HepG2 (cell line): ENCODE measurements at regions not wholly inside any gene's neighbourhood (a gene's known extent, or its start where the extent isn't known, plus 50 kb on each side); places are given as distances from the start of the nearest gene placed in this dataset.

Source experiments
- EZH2 ChIP-seq: conservative IDR thresholded peaks from 2 replicates; pipeline ENCODE4 v1.6.1; 2012; ENCODE audit warnings: mild to moderate bottlenecking, low read depth, low read length, moderate library complexity
- FOXP1 ChIP-seq, 2 experiments: fragments of 450-650 bp in 1 of 2; IDR thresholded peaks; 2 replicates each; pipeline ENCODE4 v1.6.1; 2017 to 2018; ENCODE audit warnings: antibody characterized with exemption in 1 of 2
- HNF4A ChIP-seq: sonication (generic); formaldehyde crosslinking; IDR thresholded peaks from 2 replicates; pipeline ENCODE4 v1.4.0; 2020; ENCODE audit warnings: missing genetic modification reagents
- MAFK ChIP-seq, 2 experiments: IDR thresholded peaks in 1 of 2; conservative IDR thresholded peaks in 1 of 2; 2 replicates each; pipeline ENCODE4 v1.6.1; 2011; ENCODE audit warnings: improper control_type of control experiment in 2 of 2, low read length in 2 of 2
- MEIS2 ChIP-seq: sonication (generic); formaldehyde crosslinking; IDR thresholded peaks from 2 replicates; pipeline ENCODE4 v1.9.0; 2021; ENCODE audit warnings: mild to moderate bottlenecking, missing genetic modification reagents
- NCOR1 ChIP-seq: fragments of 200-600 bp; sonication (generic); IDR thresholded peaks from 2 replicates; pipeline ENCODE4 v1.7.0; 2017; ENCODE audit warnings: antibody characterized with exemption, low read length, borderline replicate concordance
- NFATC3 ChIP-seq: sonication (generic); formaldehyde crosslinking; IDR thresholded peaks from 2 replicates; pipeline ENCODE4 v1.5.1; 2020; ENCODE audit warnings: mild to moderate bottlenecking, missing genetic modification reagents
- RORA ChIP-seq: sonication (generic); formaldehyde crosslinking; IDR thresholded peaks from 2 replicates; pipeline ENCODE4 v1.5.0; 2020; ENCODE audit warnings: mild to moderate bottlenecking, missing genetic modification reagents, moderate library complexity
- TBX3 ChIP-seq: fragments of 450-650 bp; IDR thresholded peaks from 2 replicates; pipeline ENCODE4 v1.6.1; 2017; ENCODE audit warnings: antibody characterized with exemption, mild to moderate bottlenecking, inconsistent platforms, borderline replicate concordance
- U2AF2 ChIP-seq: fragments of 200-400 bp; formaldehyde crosslinking; IDR thresholded peaks from 2 replicates; pipeline ENCODE4 v1.6.1; 2017; ENCODE audit warnings: low read depth, mild to moderate bottlenecking, low read length
- ZEB1 ChIP-seq: IDR thresholded peaks from 2 replicates; pipeline ENCODE4 v1.6.1; 2012; ENCODE audit warnings: mild to moderate bottlenecking, low read depth, inconsistent platforms; ENCODE audit not compliant: insufficient replicate concordance
- ZNF12 ChIP-seq: sonication (generic); formaldehyde crosslinking; IDR thresholded peaks from 2 replicates; pipeline ENCODE4 v1.5.0; 2020; ENCODE audit warnings: missing genetic modification reagents
- ZNF124 ChIP-seq: sonication (generic); formaldehyde crosslinking; IDR thresholded peaks from 2 replicates; pipeline ENCODE4 v1.4.0; 2020; ENCODE audit warnings: missing genetic modification reagents
- ZNF563 ChIP-seq: sonication (generic); formaldehyde crosslinking; IDR thresholded peaks from 2 replicates; pipeline ENCODE4 v1.8.0; 2022; ENCODE audit warnings: mild to moderate bottlenecking, moderate library complexity, missing genetic modification reagents
- ZNF766 ChIP-seq: sonication (generic); formaldehyde crosslinking; IDR thresholded peaks from 2 replicates; pipeline ENCODE4 v1.5.0; 2020; ENCODE audit warnings: missing genetic modification reagents, borderline replicate concordance
- TF ChIP-seq, protein P1 (sequence below): sonication (generic); formaldehyde crosslinking; IDR thresholded peaks from 2 replicates; pipeline ENCODE4 v1.4.0; 2020; ENCODE audit warnings: mild to moderate bottlenecking, missing genetic modification reagents
- TF ChIP-seq, protein P2 (sequence below), 2 experiments: sonication (generic) in 1 of 2; formaldehyde crosslinking in 1 of 2; IDR thresholded peaks; 2 replicates each; pipeline versions ENCODE4 v1.6.1 to v1.9.0; 2014 to 2022; ENCODE audit warnings: antibody characterized with exemption in 1 of 2, borderline replicate concordance in 1 of 2, inconsistent platforms in 1 of 2, low read depth in 1 of 2, missing genetic modification reagents in 1 of 2
- TF ChIP-seq, protein P3 (sequence below): sonication (generic); formaldehyde crosslinking; IDR thresholded peaks from 2 replicates; pipeline ENCODE4 v1.4.0; 2020; ENCODE audit warnings: missing genetic modification reagents
- TF ChIP-seq, protein P4 (sequence below): sonication (generic); formaldehyde crosslinking; IDR thresholded peaks from 2 replicates; pipeline ENCODE4 v1.5.0; 2020; ENCODE audit warnings: missing genetic modification reagents, mild to moderate bottlenecking, borderline replicate concordance
- TF ChIP-seq, protein P5 (sequence below): sonication (generic); formaldehyde crosslinking; IDR thresholded peaks from 2 replicates; pipeline ENCODE4 v1.4.0; 2020; ENCODE audit warnings: missing genetic modification reagents

DNA sequence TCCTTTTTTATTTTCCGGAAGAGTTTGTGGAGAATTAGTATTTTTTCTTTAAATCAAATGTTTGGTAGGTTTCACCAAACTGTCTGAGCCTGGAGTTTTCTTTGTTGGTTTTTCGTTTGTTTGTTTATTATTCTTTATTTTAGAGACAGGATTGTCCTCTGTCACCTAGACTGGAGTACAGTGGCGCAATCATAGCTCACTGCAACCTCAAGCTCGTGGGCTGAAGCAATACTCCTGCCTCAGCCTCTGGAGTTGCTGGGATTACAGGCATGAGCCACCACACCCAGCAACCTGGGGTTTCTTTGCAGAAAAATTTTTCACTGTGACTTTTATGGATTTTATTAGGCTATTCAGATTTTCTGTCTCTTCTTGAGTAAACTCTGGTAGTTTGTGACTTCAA, 120.2 kb upstream of the LOC128125822 start (continued):
- TF ChIP-seq, protein P1, sequence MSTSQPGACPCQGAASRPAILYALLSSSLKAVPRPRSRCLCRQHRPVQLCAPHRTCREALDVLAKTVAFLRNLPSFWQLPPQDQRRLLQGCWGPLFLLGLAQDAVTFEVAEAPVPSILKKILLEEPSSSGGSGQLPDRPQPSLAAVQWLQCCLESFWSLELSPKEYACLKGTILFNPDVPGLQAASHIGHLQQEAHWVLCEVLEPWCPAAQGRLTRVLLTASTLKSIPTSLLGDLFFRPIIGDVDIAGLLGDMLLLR, result no peak
- peak; percentile 73; the same call in 1 of the 2 replicates for TF ChIP-seq ZNF766 (CRISPR knock-in tag)
- TF ChIP-seq, protein P2, sequence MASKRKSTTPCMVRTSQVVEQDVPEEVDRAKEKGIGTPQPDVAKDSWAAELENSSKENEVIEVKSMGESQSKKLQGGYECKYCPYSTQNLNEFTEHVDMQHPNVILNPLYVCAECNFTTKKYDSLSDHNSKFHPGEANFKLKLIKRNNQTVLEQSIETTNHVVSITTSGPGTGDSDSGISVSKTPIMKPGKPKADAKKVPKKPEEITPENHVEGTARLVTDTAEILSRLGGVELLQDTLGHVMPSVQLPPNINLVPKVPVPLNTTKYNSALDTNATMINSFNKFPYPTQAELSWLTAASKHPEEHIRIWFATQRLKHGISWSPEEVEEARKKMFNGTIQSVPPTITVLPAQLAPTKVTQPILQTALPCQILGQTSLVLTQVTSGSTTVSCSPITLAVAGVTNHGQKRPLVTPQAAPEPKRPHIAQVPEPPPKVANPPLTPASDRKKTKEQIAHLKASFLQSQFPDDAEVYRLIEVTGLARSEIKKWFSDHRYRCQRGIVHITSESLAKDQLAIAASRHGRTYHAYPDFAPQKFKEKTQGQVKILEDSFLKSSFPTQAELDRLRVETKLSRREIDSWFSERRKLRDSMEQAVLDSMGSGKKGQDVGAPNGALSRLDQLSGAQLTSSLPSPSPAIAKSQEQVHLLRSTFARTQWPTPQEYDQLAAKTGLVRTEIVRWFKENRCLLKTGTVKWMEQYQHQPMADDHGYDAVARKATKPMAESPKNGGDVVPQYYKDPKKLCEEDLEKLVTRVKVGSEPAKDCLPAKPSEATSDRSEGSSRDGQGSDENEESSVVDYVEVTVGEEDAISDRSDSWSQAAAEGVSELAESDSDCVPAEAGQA (IDR thresholded peaks at IDR 0.05; ENCODE audit: low read depth), result 0 out of 2 replicates have a peak, but pooled peaks have one; percentile 33
- TF ChIP-seq, protein P2 (CRISPR knock-in tag; IDR thresholded peaks at IDR 0.05; ENCODE audit: borderline replicate concordance), result no peak
- peak; percentile 82 for TF ChIP-seq NCOR1
- peak; percentile 85 for TF ChIP-seq HNF4A (CRISPR knock-in tag)
- peak; percentile 57 for TF ChIP-seq ZEB1
- peak in 1 of 2 experiments; percentile 32; a peak in 1 of 4 replicates for TF ChIP-seq MAFK (conservative IDR thresholded peaks at IDR 0.05 in 1 of 2, IDR thresholded peaks at IDR 0.05 in 1 of 2; ENCODE audit: low read length in 2 of 2)
- TF ChIP-seq MEIS2 (CRISPR knock-in tag), result peak; percentile 81
- peak; percentile 90 for TF ChIP-seq ZNF124 (CRISPR knock-in tag)
- TF ChIP-seq, protein P3, sequence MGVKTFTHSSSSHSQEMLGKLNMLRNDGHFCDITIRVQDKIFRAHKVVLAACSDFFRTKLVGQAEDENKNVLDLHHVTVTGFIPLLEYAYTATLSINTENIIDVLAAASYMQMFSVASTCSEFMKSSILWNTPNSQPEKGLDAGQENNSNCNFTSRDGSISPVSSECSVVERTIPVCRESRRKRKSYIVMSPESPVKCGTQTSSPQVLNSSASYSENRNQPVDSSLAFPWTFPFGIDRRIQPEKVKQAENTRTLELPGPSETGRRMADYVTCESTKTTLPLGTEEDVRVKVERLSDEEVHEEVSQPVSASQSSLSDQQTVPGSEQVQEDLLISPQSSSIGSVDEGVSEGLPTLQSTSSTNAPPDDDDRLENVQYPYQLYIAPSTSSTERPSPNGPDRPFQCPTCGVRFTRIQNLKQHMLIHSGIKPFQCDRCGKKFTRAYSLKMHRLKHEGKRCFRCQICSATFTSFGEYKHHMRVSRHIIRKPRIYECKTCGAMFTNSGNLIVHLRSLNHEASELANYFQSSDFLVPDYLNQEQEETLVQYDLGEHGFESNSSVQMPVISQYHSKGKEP (CRISPR knock-in tag), result no peak
- no peak for TF ChIP-seq U2AF2
- peak; percentile 78; the same call in 1 of the 2 replicates for TF ChIP-seq ZNF12 (CRISPR knock-in tag)
- TF ChIP-seq NFATC3, result no peak
- TF ChIP-seq FOXP1 (IDR thresholded peaks at IDR 0.05), result peak; percentile 62
- peak; percentile 96 for TF ChIP-seq FOXP1 (CRISPR knock-in tag; IDR thresholded peaks at IDR 0.05)
- TF ChIP-seq EZH2, result no peak
- TF ChIP-seq, protein P4, sequence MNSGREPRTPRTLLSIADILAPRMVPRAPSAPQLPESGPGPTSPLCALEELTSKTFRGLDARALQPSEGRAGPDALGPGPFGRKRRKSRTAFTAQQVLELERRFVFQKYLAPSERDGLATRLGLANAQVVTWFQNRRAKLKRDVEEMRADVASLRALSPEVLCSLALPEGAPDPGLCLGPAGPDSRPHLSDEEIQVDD, result no peak
- TF ChIP-seq, protein P5, sequence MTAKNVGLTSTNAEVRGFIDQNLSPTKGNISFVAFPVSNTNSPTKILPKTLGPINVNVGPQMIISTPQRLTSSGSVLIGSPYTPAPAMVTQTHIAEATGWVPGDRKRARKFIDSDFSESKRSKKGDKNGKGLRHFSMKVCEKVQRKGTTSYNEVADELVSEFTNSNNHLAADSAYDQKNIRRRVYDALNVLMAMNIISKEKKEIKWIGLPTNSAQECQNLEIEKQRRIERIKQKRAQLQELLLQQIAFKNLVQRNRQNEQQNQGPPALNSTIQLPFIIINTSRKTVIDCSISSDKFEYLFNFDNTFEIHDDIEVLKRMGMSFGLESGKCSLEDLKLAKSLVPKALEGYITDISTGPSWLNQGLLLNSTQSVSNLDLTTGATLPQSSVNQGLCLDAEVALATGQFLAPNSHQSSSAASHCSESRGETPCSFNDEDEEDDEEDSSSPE, result 0 out of 2 replicates have a peak, but pooled peaks have one; percentile 25
- peak; percentile 71; the same call in 1 of the 2 replicates for TF ChIP-seq TBX3
- TF ChIP-seq RORA (CRISPR knock-in tag), result no peak; the same call in 1 of the 2 replicates
- TF ChIP-seq ZNF563 (CRISPR knock-in tag), result no peak
